Suppressor macrophage treated with lipopolysaccharide for 4 hours (primary cell): ENCODE measurements at regions not wholly inside any gene's neighbourhood (a gene's known extent, or its start where the extent isn't known, plus 50 kb on each side); places are given as distances from the start of the nearest gene placed in this dataset.

ENCODE experiments used
- DNase-seq: peaks from one replicate; pipeline ENCODE4 v3.0.0-alpha.2; 2020

DNA sequence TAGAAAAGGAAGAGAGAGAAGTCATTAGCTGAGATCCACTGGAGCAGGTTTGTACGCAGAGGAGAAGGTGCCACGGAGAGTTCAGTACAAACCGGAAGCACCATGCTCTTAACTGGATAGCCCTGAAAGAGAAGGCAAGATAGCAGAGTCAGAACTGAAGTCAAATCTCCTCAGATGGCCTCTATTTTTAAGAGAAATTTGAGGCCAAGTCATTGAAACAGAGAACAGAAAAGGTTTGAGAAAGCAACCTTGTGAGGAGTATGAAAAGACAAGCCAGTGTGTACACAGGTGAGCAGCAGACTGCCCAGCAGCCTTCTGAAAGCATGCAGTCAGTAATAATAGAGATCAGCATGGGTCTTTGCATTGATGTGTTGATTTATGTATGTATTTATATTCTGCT lies 66.1 kb upstream of the SPRED1 start:
- no peak for DNase-seq

DNA sequence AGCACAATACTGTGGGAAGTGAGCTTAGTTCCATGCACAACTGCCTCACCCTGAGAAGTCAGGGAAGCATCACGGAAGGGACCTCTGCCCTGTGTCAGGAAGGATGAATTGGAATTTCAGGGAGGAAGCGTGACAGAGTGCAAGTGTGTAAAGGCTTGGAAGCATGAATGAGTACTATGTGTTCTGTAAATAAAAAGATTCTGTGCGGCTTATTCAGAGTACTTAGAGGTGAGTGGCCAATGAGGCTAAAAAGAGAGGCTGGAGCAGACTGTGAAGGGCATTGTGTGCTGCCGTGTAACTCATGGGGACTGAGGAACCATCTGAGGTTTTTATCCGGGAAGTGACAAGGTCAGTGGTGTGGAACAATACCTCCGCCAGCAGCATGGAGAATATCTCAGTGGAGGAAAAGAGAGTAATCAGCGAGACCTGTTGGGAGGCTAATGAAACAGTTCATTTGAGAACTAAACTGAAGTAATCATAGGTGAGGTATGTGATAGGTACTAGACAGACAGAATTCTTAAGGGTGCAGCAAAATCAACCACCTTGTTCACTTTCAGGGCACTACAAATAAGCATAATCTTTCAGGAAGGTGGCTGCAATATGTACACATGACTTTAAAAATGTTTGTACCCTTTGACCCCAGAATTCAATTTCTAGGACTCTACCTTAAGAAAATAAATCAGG lies 64.9 kb upstream of the SPRED1 start:
- no peak for DNase-seq

DNA sequence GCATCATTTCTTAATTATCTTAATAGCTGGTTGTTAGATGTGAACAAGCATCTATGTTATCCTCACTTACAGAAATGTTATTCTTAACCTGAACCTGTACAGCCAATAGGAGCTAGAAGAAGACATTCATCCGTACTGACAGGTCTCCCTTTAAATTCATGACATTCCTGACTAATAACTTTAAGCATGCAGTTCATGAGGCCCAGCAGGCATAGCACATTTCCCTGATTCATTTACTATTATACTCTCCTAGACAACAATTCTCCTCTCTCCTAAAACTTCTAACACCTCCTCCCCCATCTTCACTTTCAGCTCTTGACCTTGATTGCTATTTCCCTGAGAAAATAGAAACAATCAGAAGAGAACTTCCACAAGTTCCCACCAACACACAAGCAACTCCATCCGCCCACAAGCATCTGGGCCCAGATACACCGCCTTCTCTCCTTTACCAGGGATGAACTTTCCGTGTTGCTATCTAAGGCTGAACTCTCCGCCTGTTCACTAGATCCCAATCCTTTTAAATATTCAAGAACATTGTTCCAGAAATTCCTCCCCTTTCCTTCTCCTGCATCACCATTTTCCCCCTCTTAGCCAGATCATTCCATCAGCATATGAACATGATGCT lies 62.9 kb upstream of the SPRED1 start:
- DNase-seq: no peak

DNA sequence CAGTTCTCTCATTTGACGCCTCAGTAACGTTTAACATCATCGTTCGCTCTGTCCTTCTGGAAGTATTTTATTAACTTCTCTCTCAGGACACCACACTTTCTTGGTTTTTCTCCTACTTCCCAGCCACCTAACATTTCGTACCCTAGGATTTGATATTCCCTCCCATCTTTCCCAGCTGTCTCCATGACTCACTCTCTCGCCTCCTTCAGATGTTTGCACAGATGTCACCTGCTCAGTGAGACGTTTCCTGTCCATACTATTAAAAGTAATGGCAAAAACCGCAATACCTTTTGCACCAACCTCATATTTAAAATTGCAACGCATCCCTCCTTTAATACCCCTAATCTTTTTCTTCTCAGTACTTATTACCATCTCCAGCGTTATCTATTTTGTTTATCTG lies 62.1 kb upstream of the SPRED1 start:
- no peak for DNase-seq

DNA sequence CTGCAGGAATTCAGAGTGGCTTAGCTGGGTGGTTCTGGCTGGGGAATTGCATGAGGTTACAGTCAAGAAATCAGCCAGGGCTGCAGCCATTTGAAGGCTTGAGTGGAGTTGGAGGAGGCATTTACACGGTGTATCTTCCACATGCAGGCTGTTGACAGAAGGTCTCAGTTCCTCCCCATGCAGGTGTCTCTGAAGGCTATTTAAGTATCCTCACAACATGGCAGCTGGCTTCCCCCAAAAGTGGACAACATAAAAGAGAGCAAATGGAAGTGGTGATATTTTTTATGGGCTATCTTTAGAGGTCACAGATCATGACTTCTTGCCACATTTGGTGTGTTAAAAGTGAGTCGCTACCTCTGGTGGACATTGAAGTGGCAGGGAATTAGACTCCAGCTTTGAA lies 60.1 kb upstream of the SPRED1 start:
- DNase-seq: no peak

DNA sequence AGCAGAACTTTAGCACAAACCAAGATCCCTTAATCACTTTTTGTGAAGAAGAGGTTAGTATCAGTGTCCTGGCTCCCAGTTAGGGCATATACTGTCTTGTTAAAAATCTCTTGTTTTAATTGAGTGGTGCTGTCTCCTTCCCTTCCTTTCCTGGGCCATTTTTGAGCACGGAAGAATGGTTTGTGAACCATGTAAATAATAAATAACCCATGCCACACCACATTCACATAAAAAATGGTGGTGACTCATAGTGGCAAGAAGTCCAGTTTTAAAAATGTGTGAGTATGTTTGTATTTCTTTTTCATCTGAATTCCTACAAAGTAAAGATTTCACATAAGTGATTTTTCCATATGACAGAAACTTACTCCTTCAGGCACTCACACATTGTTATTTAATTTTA lies 59.1 kb upstream of the SPRED1 start:
- DNase-seq: no peak

DNA sequence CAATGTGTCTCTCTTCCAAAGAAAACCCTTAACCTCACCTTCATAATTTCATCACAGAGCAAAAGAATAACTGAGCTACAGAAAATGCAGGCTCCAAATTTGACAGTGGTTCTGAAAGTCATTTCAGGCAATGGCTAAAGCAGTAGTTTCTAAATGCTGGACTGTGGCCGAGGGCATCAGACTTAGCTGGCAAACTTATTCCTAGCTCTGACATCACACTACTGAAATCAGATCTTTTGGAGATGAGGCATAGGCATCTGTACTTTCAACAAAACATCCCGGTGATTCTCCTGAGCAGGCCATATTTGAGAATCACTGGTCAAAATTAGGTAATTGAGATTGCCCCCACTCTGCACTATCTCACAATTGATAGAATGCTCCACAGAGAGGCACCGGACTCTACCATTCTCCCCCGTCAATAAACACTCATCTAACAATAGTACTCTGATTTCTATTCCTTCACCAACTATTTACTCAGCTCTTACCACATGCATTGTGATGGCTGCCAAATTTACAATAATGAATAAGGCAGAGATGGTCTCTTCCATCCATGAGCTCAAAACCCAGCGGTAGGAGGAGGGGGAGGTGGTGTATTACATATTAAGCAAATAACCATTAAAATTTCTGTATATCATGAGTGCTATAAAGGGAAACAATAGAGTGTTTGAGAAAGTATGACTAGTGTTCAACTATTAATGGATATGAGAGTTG lies 57.3 kb upstream of the SPRED1 start:
- no peak for DNase-seq

DNA sequence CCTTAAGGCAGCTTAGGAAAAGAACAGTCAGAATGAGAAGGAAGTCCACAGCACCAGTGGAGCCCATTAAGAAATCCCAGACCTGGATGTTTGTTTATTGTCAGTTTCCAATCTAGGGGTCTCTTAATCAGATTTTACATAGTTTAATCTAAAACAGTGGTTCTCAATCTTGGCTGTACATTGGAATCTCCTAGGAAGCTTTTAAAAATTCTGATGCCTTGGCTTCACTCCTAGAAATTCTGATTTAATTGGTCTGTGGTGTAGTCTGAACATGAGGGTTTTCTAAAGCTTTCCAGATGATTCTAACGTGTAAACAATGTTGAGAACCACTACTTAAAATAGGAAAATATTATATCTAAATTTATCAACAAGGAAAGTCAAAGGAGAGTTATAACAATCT lies 56.6 kb upstream of the SPRED1 start:
- DNase-seq: no peak

DNA sequence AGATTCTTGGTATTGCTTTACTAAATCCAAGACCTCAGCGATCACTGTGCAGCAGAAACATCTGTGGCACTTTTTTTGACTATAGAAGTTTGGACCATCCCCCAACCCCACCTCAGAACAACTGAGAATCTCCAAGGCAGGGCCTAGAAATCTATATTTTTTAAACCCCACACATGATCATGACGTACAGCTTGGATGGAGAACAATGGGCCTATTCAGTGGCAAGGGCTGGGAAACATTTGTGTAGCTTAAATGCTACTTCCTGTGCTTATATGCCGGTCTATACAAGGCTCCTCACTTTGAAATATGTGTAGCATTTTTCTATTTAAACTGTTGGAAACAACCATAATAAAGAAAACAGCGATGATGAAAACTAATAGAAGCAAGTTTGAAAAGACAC lies 55.1 kb upstream of the SPRED1 start:
- no peak for DNase-seq

DNA sequence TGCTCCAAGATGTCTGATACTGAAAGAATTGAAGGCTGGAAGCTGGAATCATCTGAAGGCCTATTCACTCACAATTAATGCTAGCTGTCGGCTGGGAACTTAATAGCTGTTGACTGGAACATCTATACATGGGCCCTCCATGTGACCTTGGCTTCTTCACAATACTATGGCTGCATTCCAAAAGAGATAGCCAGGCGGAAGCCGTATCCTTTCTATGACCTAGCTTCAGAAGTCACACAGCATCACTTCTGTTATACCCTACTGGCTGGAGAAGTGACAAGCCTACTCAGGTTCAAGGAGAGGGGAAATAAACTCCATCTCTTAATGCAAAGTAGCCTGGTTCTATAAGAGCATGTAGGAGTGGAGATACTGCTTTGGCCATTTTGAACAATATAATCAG lies 50.9 kb upstream of the SPRED1 start:
- DNase-seq: no peak

DNA sequence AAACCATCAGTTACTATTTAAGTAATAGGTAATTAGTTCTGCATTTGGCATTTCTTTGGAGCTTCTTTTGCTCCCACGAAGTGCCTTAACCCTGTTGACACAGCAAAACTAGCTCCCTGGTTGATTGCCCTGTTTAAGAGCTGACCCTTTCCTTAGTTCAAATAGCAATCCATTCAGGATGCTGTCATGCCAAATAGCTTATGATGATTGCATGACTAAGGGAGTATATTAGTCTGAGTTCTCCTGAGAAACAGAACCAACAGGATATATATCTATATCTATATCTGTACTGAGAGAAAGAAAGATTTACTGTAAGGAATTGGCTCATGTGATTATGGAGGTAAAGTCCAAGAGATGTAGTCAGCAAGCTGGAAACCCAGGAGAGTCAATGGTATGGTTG lies 50.3 kb upstream of the SPRED1 start:
- DNase-seq: no peak
